GM12865 (cell line): ENCODE measurements at regions not wholly inside any gene's neighbourhood (a gene's known extent, or its start where the extent isn't known, plus 50 kb on each side); places are given as distances from the start of the nearest gene placed in this dataset.

Experiments
- DNase-seq: peaks from one replicate; pipeline ENCODE4 v3.0.0; 2010; ENCODE audit warnings: low read depth
- H3K4me3 ChIP-seq: 2 replicates; pipeline ENCODE4 v1.5.1; 2011; ENCODE audit warnings: mild to moderate bottlenecking, low read depth, low read length, control low read depth
- CTCF ChIP-seq: IDR thresholded peaks from 2 replicates; pipeline ENCODE4 v1.5.1; 2011; ENCODE audit warnings: low read length, control low read depth, low read depth, inconsistent platforms; ENCODE audit not compliant: insufficient read depth; ENCODE audit errors: missing control alignments

- no peak for TF ChIP-seq CTCF
- 0 out of 2 replicates have a peak overlapping the region, but pooled peaks have one; percentile 29 for H3K4me3 ChIP-seq
- peak; percentile 12 for DNase-seq
Observed at GRCh38 chr13:105774739-105775460, 760.6 kb downstream of the EFNB2 start.

- DNase-seq, result peak; percentile 39
- no peak for TF ChIP-seq CTCF
- peak overlapping the region; percentile 29; the same call in 1 of the 2 replicates for H3K4me3 ChIP-seq
Observed at GRCh38 chr13:105773863-105774538, 761.5 kb downstream of the EFNB2 start.

DNA sequence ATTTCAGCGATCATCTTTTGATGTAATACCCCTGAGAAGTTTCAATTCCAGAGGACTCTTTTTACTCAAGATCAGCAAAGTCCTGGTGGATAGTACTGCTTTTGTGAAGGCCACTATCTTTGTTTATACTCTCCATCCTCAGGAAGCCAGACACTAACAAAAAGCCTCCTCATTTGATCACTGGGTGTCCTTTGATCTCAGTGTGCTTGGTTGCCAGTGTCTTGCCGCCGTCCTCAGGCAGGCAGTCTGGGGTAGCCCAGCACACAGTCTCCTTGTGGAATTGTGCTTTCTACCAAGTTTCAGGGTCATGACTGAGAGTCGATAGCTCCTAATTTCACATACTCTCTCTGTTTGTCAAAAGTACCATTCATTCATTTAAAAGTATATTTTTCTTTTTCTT, 762.2 kb downstream of the EFNB2 start:
- TF ChIP-seq CTCF, result no peak
- DNase-seq, result no peak
- no peak overlapping the region for H3K4me3 ChIP-seq

DNA sequence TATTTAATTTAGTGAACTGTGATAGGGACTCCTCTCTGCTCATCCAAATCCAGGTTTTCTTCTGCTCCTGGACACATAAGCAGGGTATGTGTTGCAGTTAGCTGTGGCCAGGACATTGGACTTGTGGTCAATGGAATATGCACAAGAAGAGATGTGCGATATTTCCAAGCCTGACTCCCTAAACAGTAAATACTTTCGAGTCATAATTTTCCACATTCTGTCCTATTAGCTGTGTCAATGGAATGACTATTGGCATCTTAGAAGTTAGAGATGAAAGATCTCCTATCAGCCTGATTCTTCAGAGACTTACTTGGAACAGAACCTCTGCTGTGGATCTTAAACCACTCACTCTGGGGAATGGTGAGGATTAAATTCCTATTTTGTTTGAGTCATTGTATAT, 771.0 kb downstream of the EFNB2 start:
- H3K4me3 ChIP-seq, result no peak overlapping the region
- no peak for DNase-seq
- no peak for TF ChIP-seq CTCF

GRCh38 chr13:105763851-105764250, 771.6 kb downstream of the EFNB2 start:
- H3K4me3 ChIP-seq, result no peak overlapping the region
- DNase-seq, result no peak
- TF ChIP-seq CTCF, result no peak

DNA sequence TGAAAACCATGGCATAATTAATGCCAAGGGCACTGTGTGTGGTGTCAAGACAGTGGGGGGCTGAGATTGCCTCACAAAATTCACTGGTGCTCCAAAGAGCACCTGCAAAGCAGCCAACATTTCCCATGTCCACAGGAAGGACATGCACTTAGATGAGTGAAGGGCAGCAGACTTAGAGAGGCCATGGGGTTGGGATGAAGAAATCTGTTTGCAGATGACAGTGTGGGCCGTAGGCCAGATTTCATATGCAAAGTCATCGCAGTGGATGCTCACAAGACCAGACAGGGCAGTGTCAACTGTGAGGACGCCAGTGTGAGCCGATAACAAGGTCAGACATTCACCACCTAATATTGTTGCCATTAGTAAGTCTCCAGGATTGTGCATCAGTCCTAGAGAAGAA, 773.4 kb downstream of the EFNB2 start:
- TF ChIP-seq CTCF, result no peak
- no peak overlapping the region for H3K4me3 ChIP-seq

More for the DNA sequence above, 773.4 kb downstream of the EFNB2 start:
- DNase-seq, result no peak
